ENCODE measurements at regions not wholly inside any gene's neighbourhood (a gene's known extent, or its start where the extent isn't known, plus 50 kb on each side); places are given as distances from the start of the nearest gene placed in this dataset.

GRCh38 chr9:19934301-19934871 lies 145.5 kb upstream of the SLC24A2 start:
- TF ChIP-seq EZH2 (IDR thresholded peaks at IDR 0.05; ENCODE audit: borderline replicate concordance, low read depth, low read length, severe bottlenecking) (no peak), MYC (IDR thresholded peaks at IDR 0.05; ENCODE audit: low read depth, low read length) (no peak), CTCF (IDR thresholded peaks at IDR 0.05; ENCODE audit: extremely low read depth in 1 of 2, insufficient read depth in 1 of 2, low read depth in 1 of 2, low read length in 2 of 2) (no peak), POLR2AphosphoS5 (IDR thresholded peaks at IDR 0.05; ENCODE audit: insufficient read depth, low read depth, low read length) (no peak), POLR2A (IDR thresholded peaks at IDR 0.05; ENCODE audit: low read depth, low read length) (no peak), JUN (IDR thresholded peaks at IDR 0.05; ENCODE audit: borderline replicate concordance, insufficient read depth, insufficient read length, low read depth) (no peak), MAX (IDR thresholded peaks at IDR 0.05; ENCODE audit: insufficient read depth, insufficient read length) (no peak), GATA2 (IDR thresholded peaks at IDR 0.05; ENCODE audit: insufficient read depth, insufficient read length, low read depth, low read length) (no peak), FOS (IDR thresholded peaks at IDR 0.05; ENCODE audit: borderline replicate concordance, insufficient read depth, low read length) (no peak)

All from endothelial cell of umbilical vein (primary cell).